GM12878 (cell line): ENCODE measurements at regions not wholly inside any gene's neighbourhood (a gene's known extent, or its start where the extent isn't known, plus 50 kb on each side); places are given as distances from the start of the nearest gene placed in this dataset.

ENCODE experiments used
- ATAC-seq: fragments of 200-7000 bp; cut with Tn5 transposase; 3 replicates; pipeline ENCODE4 v1.9.1; 2020; ENCODE audit warnings: mild to moderate bottlenecking, moderate library complexity
- BruUV-seq: library from RNA; stranded (reverse); fragments of 400-500 nt; replicated peaks from 2 replicates; lab custom pipeline; 2021; lab: Mats Ljungman, UMichigan
- CTCF ChIA-PET: fragments of 300-600 bp; sonication (Branson Sonifier 250); formaldehyde crosslinking; extraction: SDS; loops from one replicate; lab custom pipeline; 2021; ENCODE audit warnings: inconsistent platforms; lab: Yijun Ruan, JAX
- POLR2A ChIA-PET: fragments of 350-600 bp; formaldehyde crosslinking; extraction: SDS; loops from one replicate; lab custom pipeline; 2021; ENCODE audit warnings: inconsistent platforms; lab: Charles Lee
- RAD21 ChIA-PET: fragments of 300-600 bp; sonication (Branson Sonifier 250); formaldehyde crosslinking; loops from one replicate; lab custom pipeline; 2023; ENCODE audit warnings: antibody characterized with exemption; ENCODE audit not compliant: unreplicated experiment; lab: Charles Lee
- SMC1A ChIA-PET: fragments of 300-600 bp; sonication (Branson Sonifier 250); formaldehyde crosslinking; loops from one replicate; lab custom pipeline; 2023; ENCODE audit not compliant: unreplicated experiment, uncharacterized antibody; lab: Charles Lee
- DNase-seq: peaks from one replicate; pipeline ENCODE4 v3.0.0-alpha.2; 2011; ENCODE audit warnings: low read depth, low spot score
- FAIRE-seq: peaks from 3 replicates; lab custom pipeline; 2011; peaks lifted over from hg19 to GRCh38; lab: Jason Lieb, UNC
- H2AFZ ChIP-seq: 2 replicates; pipeline ENCODE4 v1.6.0; 2011; ENCODE audit warnings: low read depth, low read length, control low read depth; ENCODE audit not compliant: control insufficient read depth
- H3K27ac ChIP-seq: 2 replicates; pipeline ENCODE4 v1.5.1; 2011; ENCODE audit warnings: control low read depth; ENCODE audit not compliant: control insufficient read depth, insufficient read depth
- H3K27me3 ChIP-seq, 2 experiments: replicated peaks in 1 of 2; 2 replicates each; pipeline versions ENCODE4 v1.6.0 to v1.6.1; 2011; ENCODE audit warnings: low read length in 1 of 2; ENCODE audit not compliant: control insufficient read depth in 2 of 2, insufficient read depth in 2 of 2
- H3K36me3 ChIP-seq, 2 experiments: 2 replicates each; pipeline ENCODE4 v1.5.1; 2011; ENCODE audit warnings: low read length in 1 of 2; ENCODE audit not compliant: control insufficient read depth in 2 of 2, insufficient read depth in 2 of 2
- H3K4me1 ChIP-seq: 2 replicates; pipeline ENCODE4 v1.6.1; 2011; ENCODE audit warnings: mild to moderate bottlenecking, low read length, moderate library complexity, mixed read lengths; ENCODE audit not compliant: control insufficient read depth, insufficient read depth
- H3K4me2 ChIP-seq: 2 replicates; pipeline ENCODE4 v1.6.0; 2011; ENCODE audit warnings: control low read depth; ENCODE audit not compliant: control insufficient read depth, insufficient read depth
- H3K4me3 ChIP-seq: fragments of 200-600 bp; sonication (generic); 2 replicates; pipeline ENCODE4 v1.5.1; 2016
- H3K79me2 ChIP-seq: 2 replicates; pipeline ENCODE4 v1.6.0; 2011; ENCODE audit warnings: low read length; ENCODE audit not compliant: control insufficient read depth, insufficient read depth
- H3K9ac ChIP-seq: 2 replicates; pipeline ENCODE4 v1.8.0; 2011; ENCODE audit warnings: low read length, control low read depth, mixed read lengths; ENCODE audit not compliant: control insufficient read depth, insufficient read depth
- H3K9me3 ChIP-seq: replicated peaks from 3 replicates; pipeline ENCODE4 v1.5.1; 2011; ENCODE audit warnings: mild to moderate bottlenecking, low read length; ENCODE audit not compliant: control insufficient read depth, insufficient read depth
- H4K20me1 ChIP-seq: 2 replicates; pipeline ENCODE4 v1.6.0; 2011; ENCODE audit not compliant: control insufficient read depth, insufficient read depth
- CREB1 ChIP-seq: IDR thresholded peaks from 2 replicates; pipeline ENCODE4 v1.6.1; 2012; ENCODE audit warnings: low read depth, mild to moderate bottlenecking, inconsistent platforms
- DPF2 ChIP-seq: fragments of 450-650 bp; IDR thresholded peaks from 2 replicates; pipeline ENCODE4 v1.6.1; 2017; ENCODE audit warnings: mild to moderate bottlenecking
- FOXM1 ChIP-seq: IDR thresholded peaks from 2 replicates; pipeline ENCODE4 v1.6.1; 2012; ENCODE audit warnings: low read depth, mild to moderate bottlenecking, inconsistent platforms, low read length, moderate library complexity
- IRF4 ChIP-seq: IDR thresholded peaks from 2 replicates; pipeline ENCODE4 v1.6.1; 2011; ENCODE audit warnings: low read depth, low read length
- MTA3 ChIP-seq: IDR thresholded peaks from 2 replicates; pipeline ENCODE4 v1.6.1; 2012; ENCODE audit warnings: low read length, inconsistent platforms, borderline replicate concordance
- MYC ChIP-seq: IDR thresholded peaks from 2 replicates; pipeline ENCODE4 v1.6.1; 2011; ENCODE audit warnings: mild to moderate bottlenecking, low read length, moderate library complexity, inconsistent platforms; ENCODE audit not compliant: insufficient read depth, insufficient replicate concordance, insufficient read length, severe bottlenecking
- POLR2A ChIP-seq: IDR thresholded peaks from 2 replicates; pipeline ENCODE4 v1.6.1; 2011; ENCODE audit warnings: low read depth, mild to moderate bottlenecking, low read length
- POLR2AphosphoS5 ChIP-seq: IDR thresholded peaks from 2 replicates; pipeline ENCODE4 v1.6.1; 2011; ENCODE audit warnings: mild to moderate bottlenecking, low read length, inconsistent platforms
- RAD21 ChIP-seq: IDR thresholded peaks from 2 replicates; pipeline ENCODE4 v1.6.1; 2011; ENCODE audit warnings: mild to moderate bottlenecking, low read depth, low read length, moderate library complexity; ENCODE audit not compliant: insufficient read depth
- RAD51 ChIP-seq: fragments of 450-650 bp; IDR thresholded peaks from 2 replicates; pipeline ENCODE4 v1.6.1; 2016; ENCODE audit warnings: moderate library complexity, mild to moderate bottlenecking, inconsistent platforms
- SPI1 ChIP-seq: IDR thresholded peaks from 2 replicates; pipeline ENCODE4 v1.6.1; 2011; ENCODE audit warnings: low read depth, mild to moderate bottlenecking, low read length, moderate library complexity, borderline replicate concordance; ENCODE audit not compliant: insufficient read depth
- STAT1 ChIP-seq: fragments of 450-650 bp; conservative IDR thresholded peaks from 2 replicates; pipeline ENCODE4 v1.6.1; 2014; ENCODE audit warnings: antibody characterized with exemption, mild to moderate bottlenecking
- ZNF207 ChIP-seq: fragments of 450-650 bp; IDR thresholded peaks from 2 replicates; pipeline ENCODE4 v1.6.1; 2014; ENCODE audit warnings: antibody characterized with exemption, mild to moderate bottlenecking, borderline replicate concordance
- ZSCAN29 ChIP-seq: fragments of 450-650 bp; IDR thresholded peaks from 2 replicates; pipeline ENCODE4 v1.6.1; 2017; ENCODE audit warnings: mild to moderate bottlenecking, moderate library complexity
- in situ Hi-C: fragments of 300-500 bp; cut with MboI; formaldehyde crosslinking; loops from 9 replicates; pipeline ENCODE4 v1.14.3; 2018; ENCODE audit warnings: mixed read lengths
- intact Hi-C: fragments of 100-400 bp; cut with micrococcal nuclease; formaldehyde crosslinking; loops from one replicate; pipeline ENCODE4 v1.14.2; 2022; ENCODE audit not compliant: unreplicated experiment
- TF ChIP-seq, protein P1 (sequence below): IDR thresholded peaks from 2 replicates; pipeline ENCODE4 v1.6.1; 2012; ENCODE audit warnings: low read depth, low read length, improper control_type of control experiment

DNA sequence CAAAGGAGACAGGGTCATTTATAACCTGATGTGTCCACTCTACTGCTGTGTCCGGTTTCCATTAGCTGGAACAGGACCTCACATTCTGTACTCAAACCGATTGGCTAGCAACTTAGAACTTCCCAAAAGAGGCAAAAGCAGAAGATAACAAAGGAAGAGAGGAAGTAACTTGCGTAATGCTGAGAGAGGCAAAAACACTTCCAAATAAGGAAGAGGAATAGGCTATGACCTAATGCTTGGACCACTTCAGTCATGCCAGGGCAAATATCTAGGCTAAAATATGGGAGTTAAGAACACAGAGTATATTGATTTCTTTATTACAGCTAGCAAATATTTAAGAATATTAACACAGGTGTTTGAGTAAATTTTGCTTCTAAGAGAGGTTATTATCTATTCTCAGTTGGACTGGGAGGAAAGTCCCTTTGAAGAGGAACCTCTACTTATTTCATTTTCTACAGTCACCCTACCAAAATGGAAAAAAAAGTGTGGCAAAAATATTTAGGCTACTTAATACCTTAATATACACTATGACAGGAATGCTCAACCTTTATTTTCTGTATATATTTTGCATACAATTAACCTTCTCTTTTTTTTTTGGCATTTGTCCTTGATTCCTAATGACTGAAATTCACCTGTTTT lies 499.8 kb upstream of the CHORDC1 start (continued):
- TF ChIP-seq DPF2 = 0 out of 2 replicates have a peak, but pooled peaks have one; percentile 17
- peak; percentile 28; the same call in 1 of the 2 replicates for TF ChIP-seq SPI1
- no peak for TF ChIP-seq POLR2AphosphoS5
- TF ChIP-seq, protein P1, sequence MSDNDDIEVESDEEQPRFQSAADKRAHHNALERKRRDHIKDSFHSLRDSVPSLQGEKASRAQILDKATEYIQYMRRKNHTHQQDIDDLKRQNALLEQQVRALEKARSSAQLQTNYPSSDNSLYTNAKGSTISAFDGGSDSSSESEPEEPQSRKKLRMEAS = no peak

DNA sequence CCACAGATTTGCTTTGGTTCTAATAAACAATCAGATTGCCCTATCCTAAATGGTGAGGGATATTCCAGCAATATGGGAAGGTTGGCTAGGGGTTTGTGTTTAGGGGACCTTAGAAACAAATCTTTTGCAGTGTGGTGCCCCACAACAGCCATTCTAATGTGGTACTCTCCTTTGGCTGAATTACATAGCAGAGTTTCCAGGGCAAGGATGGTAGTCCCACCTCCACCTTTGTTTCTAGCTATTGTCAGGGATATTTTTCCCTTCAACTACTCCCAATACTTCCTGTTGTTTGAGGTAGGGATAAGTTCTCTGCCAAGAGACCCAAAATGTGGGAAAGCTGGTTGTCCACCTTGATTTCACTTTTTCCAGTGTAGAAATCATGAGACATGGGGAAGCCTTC lies 494.7 kb upstream of the CHORDC1 start:
- ChIA-PET POLR2A (no interaction called here), SMC1A (no interaction called here), CTCF (interaction anchor here (0.7 kb wide), 1 partner anchor 54 kb away, joined by 5 read pairs; no protein-coding TSS in a partner anchor), RAD21 (no interaction called here)
- Histone ChIP-seq H3K36me3 (no peaks in the 10 kb centered on the region), H3K4me2 (no peak overlapping the region), H4K20me1 (no peaks in the 10 kb centered on the region), H3K27me3 (no peaks in the 10 kb centered on the region), H3K4me1 (no peaks in the 10 kb centered on the region), H3K9me3 (no peaks in the 10 kb centered on the region), H3K4me3 (no peak overlapping the region), H3K9ac (no peak overlapping the region), H2AFZ (no peak overlapping the region), H3K27ac (no peak overlapping the region), H3K79me2 (no peaks in the 10 kb centered on the region)
- intact Hi-C loops (no loop called here), in situ Hi-C loops (no loop called here)
- ATAC-seq (no peak), FAIRE-seq (no peak), DNase-seq (no peak)
- TF ChIP-seq RAD51 (no peak), FOXM1 (no peak), POLR2A (no peak), MTA3 (no peak), ZNF207 (no peak), RAD21 (no peak), IRF4 (no peak), ZSCAN29 (no peak), STAT1 (no peak), MYC (no peak), CREB1 (no peak)
- TF ChIP-seq, protein P1 = no peak
- no TSS peak for BruUV-seq
